Epithelial cell of proximal tubule (primary cell): ENCODE measurements at regions not wholly inside any gene's neighbourhood (a gene's known extent, or its start where the extent isn't known, plus 50 kb on each side); places are given as distances from the start of the nearest gene placed in this dataset.

Source experiments
- DNase-seq: peaks from one replicate; pipeline ENCODE4 v3.0.0-alpha.2; 2011; ENCODE audit warnings: low read depth
- H3K4me3 ChIP-seq: 2 replicates; pipeline ENCODE4 v1.5.1; 2011; ENCODE audit warnings: low read depth, mild to moderate bottlenecking, low read length
- CTCF ChIP-seq: conservative IDR thresholded peaks from 2 replicates; pipeline ENCODE4 v1.5.1; 2012; ENCODE audit warnings: low read depth, mild to moderate bottlenecking, low read length

- no peak for TF ChIP-seq CTCF
- no peak for DNase-seq
- H3K4me3 ChIP-seq, result no peak overlapping the region
These were observed 148.6 kb upstream of the ZNF507 start for GRCh38 chr19:32196690-32197420.

DNA sequence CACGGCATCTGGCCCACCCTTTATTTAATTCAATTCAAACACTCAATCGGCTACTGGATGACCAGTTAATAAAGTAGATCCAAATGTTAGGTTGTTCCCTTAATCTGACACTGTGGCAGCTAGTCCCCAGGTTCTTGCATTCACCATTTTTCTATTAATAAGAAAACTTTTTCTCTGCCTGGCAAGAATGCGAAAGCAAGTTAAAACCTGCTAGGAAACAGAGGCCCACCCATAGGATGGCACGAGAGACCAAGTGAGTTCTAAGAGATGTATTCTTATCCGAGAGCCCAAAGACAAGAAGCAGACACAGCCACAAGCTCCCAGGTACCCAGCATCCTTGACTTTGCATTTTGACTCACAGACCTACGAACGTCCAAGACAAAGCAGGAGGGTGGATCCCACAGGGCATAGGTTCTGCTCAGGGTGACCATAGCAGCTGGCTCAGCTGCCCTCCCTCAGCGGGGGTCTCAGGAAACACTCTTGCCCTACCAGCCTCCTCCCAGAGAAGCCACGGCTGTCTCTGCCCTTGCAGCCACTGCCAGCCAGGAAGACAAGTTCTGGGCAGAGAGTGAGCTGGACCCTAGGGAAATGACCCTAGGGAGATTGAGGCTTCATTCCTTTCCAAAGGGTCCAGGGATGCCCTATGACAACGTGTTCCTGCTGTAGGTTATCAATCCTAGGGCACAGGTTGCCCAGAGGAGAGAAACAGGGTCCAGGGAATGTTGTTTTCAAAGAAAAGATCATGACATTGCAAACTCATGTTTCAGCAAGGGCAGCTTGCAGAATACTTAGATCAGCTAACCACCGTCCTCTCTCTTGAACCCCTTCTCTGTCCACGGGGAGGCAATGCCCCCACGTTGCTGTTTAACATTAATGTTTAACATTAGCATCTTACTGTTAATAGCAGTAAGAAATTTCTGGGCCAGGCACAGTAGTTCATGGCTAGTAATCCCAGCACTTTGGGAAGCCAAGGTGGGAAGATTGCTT is 147.2 kb upstream of the ZNF507 start:
- H3K4me3 ChIP-seq, result no peak overlapping the region
- TF ChIP-seq CTCF, result no peak
- no peak for DNase-seq

DNA sequence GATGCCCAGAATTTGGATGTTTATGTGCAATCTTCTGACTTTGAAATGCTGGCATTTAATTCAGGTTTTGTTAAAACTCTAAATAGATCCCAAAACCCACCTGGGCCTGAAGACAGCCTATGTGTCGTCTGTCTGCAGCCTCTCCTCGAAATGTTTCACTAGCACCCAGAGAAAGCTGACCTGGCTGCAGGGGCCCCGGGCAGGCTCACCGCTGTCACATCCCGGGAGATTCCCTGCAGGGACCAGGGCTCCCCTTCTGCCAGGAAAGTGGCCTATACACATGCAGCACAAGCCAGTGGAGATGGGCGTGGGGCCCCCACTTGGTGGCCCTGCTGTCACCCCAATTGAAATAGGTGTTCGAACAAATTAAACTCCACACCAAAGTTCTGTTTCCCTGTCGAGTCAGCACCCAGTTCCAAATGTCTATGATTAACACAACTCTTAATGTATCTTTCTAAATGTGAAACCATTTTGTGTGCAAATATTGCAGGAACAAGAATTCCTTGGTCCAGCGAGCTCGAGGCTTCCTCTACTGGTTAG is 145.8 kb upstream of the ZNF507 start:
- no peak for DNase-seq
- TF ChIP-seq CTCF, result no peak
- H3K4me3 ChIP-seq, result no peak overlapping the region

- H3K4me3 ChIP-seq, result no peak overlapping the region
- no peak for DNase-seq
- TF ChIP-seq CTCF, result no peak
These were observed 144.9 kb upstream of the ZNF507 start for GRCh38 chr19:32200312-32201038.

GRCh38 chr19:32201211-32201610 is 144.2 kb upstream of the ZNF507 start:
- no peak for TF ChIP-seq CTCF
- H3K4me3 ChIP-seq, result no peak overlapping the region
- DNase-seq, result no peak

- no peak for TF ChIP-seq CTCF
- no peak overlapping the region for H3K4me3 ChIP-seq
- no peak for DNase-seq
These were observed 143.8 kb upstream of the ZNF507 start for GRCh38 chr19:32201636-32202051.
